ENCODE measurements at regions not wholly inside any gene's neighbourhood (a gene's known extent, or its start where the extent isn't known, plus 50 kb on each side); places are given as distances from the start of the nearest gene placed in this dataset.
"Not testable (repeated sequence)": the region's sequence is repeated elsewhere in the genome, so short reads cannot be mapped to it uniquely, and the experiment has no call there.

DNA sequence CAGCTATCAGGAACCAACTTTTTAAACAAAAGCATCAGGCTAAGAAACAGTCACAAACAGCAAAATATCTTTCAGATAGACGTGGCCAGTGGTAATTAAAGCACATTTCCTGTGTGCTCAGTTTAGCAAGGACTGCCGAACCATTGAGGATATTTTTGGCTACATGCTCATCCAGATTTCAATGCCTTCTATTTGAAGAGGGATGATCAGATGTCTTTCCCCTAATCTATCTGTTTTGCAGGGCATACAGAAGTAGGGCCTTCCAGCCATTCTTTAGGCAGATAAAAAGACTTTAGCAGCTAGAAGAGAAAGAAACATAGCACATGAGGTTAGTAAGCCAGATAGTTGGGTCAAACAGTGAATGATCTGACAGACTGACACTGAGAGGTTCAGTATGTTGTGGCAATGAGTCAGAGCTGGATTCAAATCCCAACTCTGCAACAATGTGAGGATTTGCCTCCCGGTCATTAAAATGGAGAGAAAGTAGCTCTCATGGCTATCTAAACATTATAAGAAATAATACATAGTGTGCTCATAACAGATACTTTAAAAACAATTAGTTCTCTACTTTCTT lies 100.0 kb upstream of the PRKG2 start:
- DNase-seq = no peak

- peak; percentile 95 for DNase-seq
Observed at GRCh38 chr4:81314196-81314896, 99.3 kb upstream of the PRKG2 start.

DNA sequence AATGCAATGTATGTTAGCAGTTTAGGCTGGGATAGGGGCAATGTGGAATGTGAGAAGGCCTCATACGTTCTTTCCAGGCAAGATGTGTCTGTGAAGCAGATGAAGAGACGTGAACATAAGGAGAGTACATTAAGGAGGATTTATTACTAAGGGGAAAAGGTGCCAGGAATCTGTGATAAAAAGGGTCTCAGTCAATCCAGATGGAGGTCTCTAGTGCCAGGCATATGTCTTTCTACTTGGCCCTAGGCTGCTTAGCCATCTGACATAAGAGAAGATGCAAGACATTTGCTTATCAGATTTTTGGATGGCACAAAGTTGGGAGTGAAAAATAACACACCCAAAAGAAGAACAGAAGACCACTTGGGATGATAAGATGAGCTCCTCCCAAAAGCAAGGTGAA lies 93.0 kb upstream of the PRKG2 start:
- no peak for DNase-seq

- no peak for DNase-seq
Observed at GRCh38 chr4:81304871-81305270, 89.8 kb upstream of the PRKG2 start.

DNA sequence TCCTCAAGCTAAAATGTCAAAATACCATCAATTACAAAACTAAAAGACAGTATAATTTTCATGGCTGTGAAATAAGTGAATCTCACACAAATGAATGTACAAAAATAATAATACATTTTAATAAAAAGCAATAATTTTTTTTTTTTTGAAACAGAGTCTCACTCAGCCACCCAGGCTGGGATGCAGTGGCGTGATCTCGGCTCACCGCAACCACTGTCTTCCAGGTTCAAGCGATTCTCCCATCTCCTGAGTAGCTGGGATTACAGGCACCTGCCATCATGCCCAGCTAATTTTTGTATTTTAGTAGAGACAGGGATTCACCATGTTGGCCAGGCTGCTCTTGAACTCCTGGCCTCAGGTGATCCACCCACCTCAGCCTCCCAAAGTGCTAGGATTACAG lies 85.3 kb upstream of the PRKG2 start:
- not testable (repeated sequence) for DNase-seq

GRCh38 chr4:81290813-81291212 lies 75.8 kb upstream of the PRKG2 start:
- DNase-seq = peak; percentile 52

- no peak for DNase-seq
Observed at GRCh38 chr4:81287101-81287500, 72.1 kb upstream of the PRKG2 start.

GRCh38 chr4:81282131-81282530 lies 67.1 kb upstream of the PRKG2 start:
- DNase-seq = no peak

GRCh38 chr4:81274460-81274859 lies 59.4 kb upstream of the PRKG2 start:
- no peak for DNase-seq

GRCh38 chr4:81272671-81273070 lies 57.6 kb upstream of the PRKG2 start:
- no peak for DNase-seq
